ENCODE measurements at regions not wholly inside any gene's neighbourhood (a gene's known extent, or its start where the extent isn't known, plus 50 kb on each side); places are given as distances from the start of the nearest gene placed in this dataset.
"Not testable (repeated sequence)": the region's sequence is repeated elsewhere in the genome, so short reads cannot be mapped to it uniquely, and the experiment has no call there.

GRCh38 chr3:6392123-6392522 lies 468.8 kb upstream of the GRM7 start:
- no peak for DNase-seq

- no peak for DNase-seq
Measured at GRCh38 chr3:6394944-6395343, 466.0 kb upstream of the GRM7 start.

- DNase-seq, result no peak
Measured at GRCh38 chr3:6396631-6397030, 464.3 kb upstream of the GRM7 start.

GRCh38 chr3:6402666-6403065 lies 458.2 kb upstream of the GRM7 start:
- not testable (repeated sequence) for DNase-seq

- DNase-seq, result not testable (repeated sequence)
Measured at GRCh38 chr3:6406923-6407322, 454.0 kb upstream of the GRM7 start.

- no peak for DNase-seq
Measured at GRCh38 chr3:6416049-6416661, 444.8 kb upstream of the GRM7 start.

GRCh38 chr3:6417174-6417573 lies 443.7 kb upstream of the GRM7 start:
- no peak for DNase-seq

- DNase-seq, result no peak
Measured at GRCh38 chr3:6418485-6418884, 442.4 kb upstream of the GRM7 start.

- DNase-seq, result no peak
Measured at GRCh38 chr3:6421666-6422445, 439.1 kb upstream of the GRM7 start.

- no peak for DNase-seq
Measured at GRCh38 chr3:6425289-6425820, 435.6 kb upstream of the GRM7 start.

GRCh38 chr3:6428276-6428675 lies 432.6 kb upstream of the GRM7 start:
- DNase-seq, result not testable (repeated sequence)

GRCh38 chr3:6435951-6436350 lies 425.0 kb upstream of the GRM7 start:
- DNase-seq, result no peak

GRCh38 chr3:6437631-6438030 lies 423.3 kb upstream of the GRM7 start:
- no peak for DNase-seq

- DNase-seq, result no peak
Measured at GRCh38 chr3:6438031-6438430, 422.9 kb upstream of the GRM7 start.

- no peak for DNase-seq
Measured at GRCh38 chr3:6439226-6439625, 421.7 kb upstream of the GRM7 start.

- no peak for DNase-seq
Measured at GRCh38 chr3:6439824-6440223, 421.1 kb upstream of the GRM7 start.

GRCh38 chr3:6444888-6445658 lies 415.8 kb upstream of the GRM7 start:
- DNase-seq, result no peak

GRCh38 chr3:6447166-6447801 lies 413.6 kb upstream of the GRM7 start:
- DNase-seq, result no peak

GRCh38 chr3:6448011-6448410 lies 412.9 kb upstream of the GRM7 start:
- no peak for DNase-seq

- no peak for DNase-seq
Measured at GRCh38 chr3:6449099-6449498, 411.8 kb upstream of the GRM7 start.

GRCh38 chr3:6452974-6453373 lies 407.9 kb upstream of the GRM7 start:
- no peak for DNase-seq

- no peak for DNase-seq
Measured at GRCh38 chr3:6455031-6455430, 405.9 kb upstream of the GRM7 start.

- no peak for DNase-seq
Measured at GRCh38 chr3:6467186-6467585, 393.7 kb upstream of the GRM7 start.
